GM23338 (cell line): ENCODE measurements at regions not wholly inside any gene's neighbourhood (a gene's known extent, or its start where the extent isn't known, plus 50 kb on each side); places are given as distances from the start of the nearest gene placed in this dataset.

Experiments used
- ATAC-seq: fragments of 200-7000 bp; cut with Tn5 transposase; 3 replicates; pipeline ENCODE4 v1.9.1; 2020
- DNase-seq: peaks from one replicate; pipeline ENCODE4 v3.0.0-alpha.2; 2015; ENCODE audit warnings: low spot score
- H2AFZ ChIP-seq: fragments of 200-600 bp; sonication (generic); 2 replicates; pipeline ENCODE4 v1.8.0; 2016; ENCODE audit warnings: antibody characterized with exemption, mild to moderate bottlenecking, moderate library complexity
- H3F3A ChIP-seq: fragments of 200-600 bp; sonication (generic); replicated peaks from 2 replicates; pipeline ENCODE4 v1.8.0; 2017; ENCODE audit warnings: antibody characterized with exemption, mixed run types, low read depth
- H3K27ac ChIP-seq: fragments of 200-600 bp; sonication (generic); 2 replicates; pipeline ENCODE4 v1.6.1; 2016; ENCODE audit warnings: low read depth
- H3K27me3 ChIP-seq: fragments of 200-600 bp; sonication (generic); 2 replicates; pipeline ENCODE4 v1.8.0; 2016; ENCODE audit warnings: mild to moderate bottlenecking, mixed run types, moderate library complexity; ENCODE audit not compliant: insufficient read depth
- H3K36me3 ChIP-seq: fragments of 200-600 bp; sonication (generic); 2 replicates; pipeline ENCODE4 v1.8.0; 2016; ENCODE audit warnings: mild to moderate bottlenecking; ENCODE audit not compliant: insufficient read depth
- H3K4me1 ChIP-seq: fragments of 200-600 bp; sonication (generic); 2 replicates; pipeline ENCODE4 v1.8.0; 2016; ENCODE audit warnings: mild to moderate bottlenecking, moderate library complexity; ENCODE audit not compliant: insufficient read depth
- H3K4me2 ChIP-seq: fragments of 200-600 bp; sonication (generic); 2 replicates; pipeline ENCODE4 v1.7.1; 2017; ENCODE audit warnings: mixed run types
- H3K4me3 ChIP-seq: fragments of 200-600 bp; sonication (generic); 2 replicates; pipeline ENCODE4 v1.6.1; 2016; ENCODE audit warnings: mixed run types
- H3K79me2 ChIP-seq: fragments of 200-600 bp; sonication (generic); replicated peaks from 2 replicates; pipeline ENCODE4 v1.8.0; 2017; ENCODE audit warnings: mild to moderate bottlenecking; ENCODE audit not compliant: insufficient read depth
- H3K9me2 ChIP-seq: fragments of 200-600 bp; sonication (generic); 2 replicates; pipeline ENCODE4 v1.8.0; 2017; ENCODE audit not compliant: insufficient read depth
- H4K20me1 ChIP-seq: fragments of 200-600 bp; sonication (generic); replicated peaks from 2 replicates; pipeline ENCODE4 v1.8.0; 2017; ENCODE audit warnings: mild to moderate bottlenecking; ENCODE audit not compliant: insufficient read depth
- H3K27ac Mint-ChIP-seq: 2 replicates; pipeline ENCODE4 v1.8.0; 2020; ENCODE audit warnings: inconsistent platforms, mild to moderate bottlenecking, moderate library complexity, mixed read lengths
- H3K27me3 Mint-ChIP-seq: 3 replicates; pipeline ENCODE4 v1.8.0; 2022; ENCODE audit warnings: low read depth, mild to moderate bottlenecking, moderate library complexity, mixed read lengths, inconsistent platforms; ENCODE audit not compliant: insufficient read depth, poor library complexity
- H3K36me3 Mint-ChIP-seq: 3 replicates; pipeline ENCODE4 v1.8.0; 2021; ENCODE audit warnings: low read depth, mild to moderate bottlenecking, inconsistent platforms, moderate library complexity, mixed read lengths
- H3K4me1 Mint-ChIP-seq: 3 replicates; pipeline ENCODE4 v1.8.0; 2020; ENCODE audit warnings: mild to moderate bottlenecking, inconsistent platforms, mixed read lengths
- H3K4me3 Mint-ChIP-seq: 3 replicates; pipeline ENCODE4 v1.8.0; 2021; ENCODE audit warnings: moderate library complexity, mild to moderate bottlenecking, inconsistent platforms, mixed read lengths
- H3K9me3 Mint-ChIP-seq: 3 replicates; pipeline ENCODE4 v1.8.0; 2020; ENCODE audit warnings: moderate library complexity, mild to moderate bottlenecking, inconsistent platforms, mixed read lengths
- CREB1 ChIP-seq: fragments of 250-450 bp; sonication (Bioruptor Pico); IDR thresholded peaks from 2 replicates; pipeline ENCODE4 v1.5.0; 2020; ENCODE audit warnings: low read depth, mild to moderate bottlenecking, moderate library complexity
- ETS1 ChIP-seq: IDR thresholded peaks from 2 replicates; pipeline ENCODE4 v1.6.1; 2016; ENCODE audit warnings: antibody characterized with exemption
- EZH2phosphoT487 ChIP-seq: fragments of 200-600 bp; sonication (generic); IDR thresholded peaks from one replicate; pipeline ENCODE4 v1.8.1; 2018; ENCODE audit warnings: antibody characterized with exemption; ENCODE audit not compliant: unreplicated experiment
- JUNB ChIP-seq: IDR thresholded peaks from one replicate; pipeline ENCODE4 v1.6.1; 2016; ENCODE audit warnings: antibody characterized with exemption; ENCODE audit not compliant: unreplicated experiment
- NANOG ChIP-seq: IDR thresholded peaks from 2 replicates; pipeline ENCODE4 v1.6.1; 2016; ENCODE audit warnings: antibody characterized with exemption, borderline replicate concordance
- STAT1 ChIP-seq: IDR thresholded peaks from one replicate; pipeline ENCODE4 v1.6.1; 2016; ENCODE audit warnings: antibody characterized with exemption; ENCODE audit not compliant: unreplicated experiment
- ZNF331 ChIP-seq: fragments of 250-450 bp; sonication (Bioruptor Pico); IDR thresholded peaks from 2 replicates; pipeline ENCODE4 v1.5.0; 2020; ENCODE audit warnings: low read depth, mild to moderate bottlenecking, moderate library complexity
- TF ChIP-seq, protein P1 (sequence below), 2 experiments: fragments of 200-600 bp in 1 of 2; sonication (generic) in 1 of 2; conservative IDR thresholded peaks; 2 replicates each; pipeline versions ENCODE4 v1.5.1 to v1.6.1; 2016 to 2017; ENCODE audit warnings: antibody characterized with exemption in 2 of 2, low read depth in 2 of 2, mild to moderate bottlenecking in 2 of 2, moderate library complexity in 1 of 2
- TF ChIP-seq, protein P2 (sequence below): fragments of 250-450 bp; sonication (Bioruptor Pico); IDR thresholded peaks from 2 replicates; pipeline ENCODE4 v1.5.0; 2020; ENCODE audit warnings: mild to moderate bottlenecking, moderate library complexity

- H3K27ac ChIP-seq: no peak overlapping the region
Observed at GRCh38 chr1:219294251-219294650, 120.6 kb downstream of the LYPLAL1 start.

More at GRCh38 chr1:219294251-219294650, 120.6 kb downstream of the LYPLAL1 start:
- no peaks in the 10 kb centered on the region for H3K9me3 Mint-ChIP-seq
- DNase-seq (no peak), ATAC-seq (no peak)
- peaks cover 7% of the 10 kb centered on the region for H3K4me1 Mint-ChIP-seq
- Histone ChIP-seq H3K4me1 (peaks cover 12% of the 10 kb centered on the region; the same call in 1 of the 2 replicates), H3K4me2 (no peak overlapping the region), H2AFZ (no peak overlapping the region), H3K36me3 (no peaks in the 10 kb centered on the region), H3K79me2 (no peaks in the 10 kb centered on the region), H3K27me3 (no peaks in the 10 kb centered on the region), H3K4me3 (no peak overlapping the region), H3K9me2 (peaks cover 20% of the 10 kb centered on the region), H3F3A (no peaks in the 10 kb centered on the region), H4K20me1 (no peaks in the 10 kb centered on the region)
- H3K27ac Mint-ChIP-seq: no peak overlapping the region
- TF ChIP-seq, protein P1, sequence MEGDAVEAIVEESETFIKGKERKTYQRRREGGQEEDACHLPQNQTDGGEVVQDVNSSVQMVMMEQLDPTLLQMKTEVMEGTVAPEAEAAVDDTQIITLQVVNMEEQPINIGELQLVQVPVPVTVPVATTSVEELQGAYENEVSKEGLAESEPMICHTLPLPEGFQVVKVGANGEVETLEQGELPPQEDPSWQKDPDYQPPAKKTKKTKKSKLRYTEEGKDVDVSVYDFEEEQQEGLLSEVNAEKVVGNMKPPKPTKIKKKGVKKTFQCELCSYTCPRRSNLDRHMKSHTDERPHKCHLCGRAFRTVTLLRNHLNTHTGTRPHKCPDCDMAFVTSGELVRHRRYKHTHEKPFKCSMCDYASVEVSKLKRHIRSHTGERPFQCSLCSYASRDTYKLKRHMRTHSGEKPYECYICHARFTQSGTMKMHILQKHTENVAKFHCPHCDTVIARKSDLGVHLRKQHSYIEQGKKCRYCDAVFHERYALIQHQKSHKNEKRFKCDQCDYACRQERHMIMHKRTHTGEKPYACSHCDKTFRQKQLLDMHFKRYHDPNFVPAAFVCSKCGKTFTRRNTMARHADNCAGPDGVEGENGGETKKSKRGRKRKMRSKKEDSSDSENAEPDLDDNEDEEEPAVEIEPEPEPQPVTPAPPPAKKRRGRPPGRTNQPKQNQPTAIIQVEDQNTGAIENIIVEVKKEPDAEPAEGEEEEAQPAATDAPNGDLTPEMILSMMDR (conservative IDR thresholded peaks at IDR 0.05; ENCODE audit: low read depth in 2 of 2): no peak
- no peak for TF ChIP-seq ZNF331 (CRISPR knock-in tag)
- no peak for TF ChIP-seq EZH2phosphoT487
- no peak for TF ChIP-seq NANOG
- TF ChIP-seq JUNB: no peak
- no peak for TF ChIP-seq CREB1 (CRISPR knock-in tag)
- no peak for TF ChIP-seq ETS1
- TF ChIP-seq, protein P2, sequence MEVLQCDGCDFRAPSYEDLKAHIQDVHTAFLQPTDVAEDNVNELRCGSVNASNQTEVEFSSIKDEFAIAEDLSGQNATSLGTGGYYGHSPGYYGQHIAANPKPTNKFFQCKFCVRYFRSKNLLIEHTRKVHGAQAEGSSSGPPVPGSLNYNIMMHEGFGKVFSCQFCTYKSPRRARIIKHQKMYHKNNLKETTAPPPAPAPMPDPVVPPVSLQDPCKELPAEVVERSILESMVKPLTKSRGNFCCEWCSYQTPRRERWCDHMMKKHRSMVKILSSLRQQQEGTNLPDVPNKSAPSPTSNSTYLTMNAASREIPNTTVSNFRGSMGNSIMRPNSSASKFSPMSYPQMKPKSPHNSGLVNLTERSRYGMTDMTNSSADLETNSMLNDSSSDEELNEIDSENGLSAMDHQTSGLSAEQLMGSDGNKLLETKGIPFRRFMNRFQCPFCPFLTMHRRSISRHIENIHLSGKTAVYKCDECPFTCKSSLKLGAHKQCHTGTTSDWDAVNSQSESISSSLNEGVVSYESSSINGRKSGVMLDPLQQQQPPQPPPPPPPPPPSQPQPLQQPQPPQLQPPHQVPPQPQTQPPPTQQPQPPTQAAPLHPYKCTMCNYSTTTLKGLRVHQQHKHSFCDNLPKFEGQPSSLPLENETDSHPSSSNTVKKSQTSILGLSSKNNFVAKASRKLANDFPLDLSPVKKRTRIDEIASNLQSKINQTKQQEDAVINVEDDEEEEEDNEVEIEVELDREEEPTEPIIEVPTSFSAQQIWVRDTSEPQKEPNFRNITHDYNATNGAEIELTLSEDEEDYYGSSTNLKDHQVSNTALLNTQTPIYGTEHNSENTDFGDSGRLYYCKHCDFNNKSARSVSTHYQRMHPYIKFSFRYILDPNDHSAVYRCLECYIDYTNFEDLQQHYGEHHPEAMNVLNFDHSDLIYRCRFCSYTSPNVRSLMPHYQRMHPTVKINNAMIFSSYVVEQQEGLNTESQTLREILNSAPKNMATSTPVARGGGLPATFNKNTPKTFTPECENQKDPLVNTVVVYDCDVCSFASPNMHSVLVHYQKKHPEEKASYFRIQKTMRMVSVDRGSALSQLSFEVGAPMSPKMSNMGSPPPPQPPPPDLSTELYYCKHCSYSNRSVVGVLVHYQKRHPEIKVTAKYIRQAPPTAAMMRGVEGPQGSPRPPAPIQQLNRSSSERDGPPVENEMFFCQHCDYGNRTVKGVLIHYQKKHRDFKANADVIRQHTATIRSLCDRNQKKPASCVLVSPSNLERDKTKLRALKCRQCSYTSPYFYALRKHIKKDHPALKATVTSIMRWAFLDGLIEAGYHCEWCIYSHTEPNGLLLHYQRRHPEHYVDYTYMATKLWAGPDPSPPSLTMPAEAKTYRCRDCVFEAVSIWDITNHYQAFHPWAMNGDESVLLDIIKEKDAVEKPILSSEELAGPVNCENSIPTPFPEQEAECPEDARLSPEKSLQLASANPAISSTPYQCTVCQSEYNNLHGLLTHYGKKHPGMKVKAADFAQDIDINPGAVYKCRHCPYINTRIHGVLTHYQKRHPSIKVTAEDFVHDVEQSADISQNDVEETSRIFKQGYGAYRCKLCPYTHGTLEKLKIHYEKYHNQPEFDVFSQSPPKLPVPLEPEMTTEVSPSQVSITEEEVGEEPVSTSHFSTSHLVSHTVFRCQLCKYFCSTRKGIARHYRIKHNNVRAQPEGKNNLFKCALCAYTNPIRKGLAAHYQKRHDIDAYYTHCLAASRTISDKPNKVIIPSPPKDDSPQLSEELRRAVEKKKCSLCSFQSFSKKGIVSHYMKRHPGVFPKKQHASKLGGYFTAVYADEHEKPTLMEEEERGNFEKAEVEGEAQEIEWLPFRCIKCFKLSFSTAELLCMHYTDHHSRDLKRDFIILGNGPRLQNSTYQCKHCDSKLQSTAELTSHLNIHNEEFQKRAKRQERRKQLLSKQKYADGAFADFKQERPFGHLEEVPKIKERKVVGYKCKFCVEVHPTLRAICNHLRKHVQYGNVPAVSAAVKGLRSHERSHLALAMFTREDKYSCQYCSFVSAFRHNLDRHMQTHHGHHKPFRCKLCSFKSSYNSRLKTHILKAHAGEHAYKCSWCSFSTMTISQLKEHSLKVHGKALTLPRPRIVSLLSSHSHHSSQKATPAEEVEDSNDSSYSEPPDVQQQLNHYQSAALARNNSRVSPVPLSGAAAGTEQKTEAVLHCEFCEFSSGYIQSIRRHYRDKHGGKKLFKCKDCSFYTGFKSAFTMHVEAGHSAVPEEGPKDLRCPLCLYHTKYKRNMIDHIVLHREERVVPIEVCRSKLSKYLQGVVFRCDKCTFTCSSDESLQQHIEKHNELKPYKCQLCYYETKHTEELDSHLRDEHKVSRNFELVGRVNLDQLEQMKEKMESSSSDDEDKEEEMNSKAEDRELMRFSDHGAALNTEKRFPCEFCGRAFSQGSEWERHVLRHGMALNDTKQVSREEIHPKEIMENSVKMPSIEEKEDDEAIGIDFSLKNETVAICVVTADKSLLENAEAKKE (CRISPR knock-in tag): no peak
- no peak for TF ChIP-seq STAT1
- no peaks in the 10 kb centered on the region for H3K27me3 Mint-ChIP-seq
- H3K36me3 Mint-ChIP-seq: no peaks in the 10 kb centered on the region
- no peak overlapping the region for H3K4me3 Mint-ChIP-seq
